WTC11 (cell line): ENCODE measurements at regions not wholly inside any gene's neighbourhood (a gene's known extent, or its start where the extent isn't known, plus 50 kb on each side); places are given as distances from the start of the nearest gene placed in this dataset.

Source experiments
- ATAC-seq: fragments of 200-7000 bp; cut with Tn5 transposase; 2 replicates; pipeline ENCODE4 v1.10.0; 2021; ENCODE audit warnings: mild to moderate bottlenecking, moderate library complexity
- CTCF ChIA-PET: fragments of 300-600 bp; sonication (Branson Sonifier 250); formaldehyde crosslinking; loops from one replicate; lab custom pipeline; 2021; ENCODE audit warnings: antibody characterized with exemption; lab: Charles Lee
- POLR2A ChIA-PET: fragments of 350-600 bp; sonication (Branson Sonifier 250); formaldehyde crosslinking; loops from one replicate; lab custom pipeline; 2021; ENCODE audit warnings: antibody characterized with exemption; lab: Charles Lee
- DNase-seq: peaks from one replicate; pipeline ENCODE4 v3.0.0; 2021; ENCODE audit warnings: low spot score
- H3K27ac Mint-ChIP-seq: 2 replicates; pipeline ENCODE4 v1.8.0; 2021; ENCODE audit warnings: mixed read lengths
- H3K27me3 Mint-ChIP-seq: 2 replicates; pipeline ENCODE4 v1.8.0; 2021; ENCODE audit warnings: low read depth, mild to moderate bottlenecking, moderate library complexity, mixed read lengths
- H3K36me3 Mint-ChIP-seq: 2 replicates; pipeline ENCODE4 v1.8.0; 2021; ENCODE audit warnings: mixed read lengths
- H3K4me1 Mint-ChIP-seq: 2 replicates; pipeline ENCODE4 v1.8.0; 2022; ENCODE audit warnings: mixed read lengths
- H3K4me3 Mint-ChIP-seq: 2 replicates; pipeline ENCODE4 v1.8.0; 2021; ENCODE audit warnings: mild to moderate bottlenecking, moderate library complexity, mixed read lengths
- H3K9me3 Mint-ChIP-seq: 2 replicates; pipeline ENCODE4 v1.8.0; 2021; ENCODE audit warnings: mixed read lengths
- ATF1 ChIP-seq: sonication (generic); formaldehyde crosslinking; IDR thresholded peaks from 2 replicates; pipeline ENCODE4 v1.8.1; 2023; ENCODE audit warnings: mild to moderate bottlenecking, moderate library complexity, missing genetic modification reagents
- CDX4 ChIP-seq: fragments of 250-450 bp; sonication (Bioruptor Pico); IDR thresholded peaks from 2 replicates; pipeline ENCODE4 v1.9.0; 2021; ENCODE audit warnings: moderate library complexity, mild to moderate bottlenecking, inconsistent platforms, borderline replicate concordance
- CREB1 ChIP-seq: sonication (generic); formaldehyde crosslinking; IDR thresholded peaks from 2 replicates; pipeline ENCODE4 v1.8.0; 2023; ENCODE audit warnings: mild to moderate bottlenecking, missing genetic modification reagents
- CTCF ChIP-seq: fragments of 200-600 bp; IDR thresholded peaks from 2 replicates; pipeline ENCODE4 v1.8.0; 2022; ENCODE audit warnings: antibody characterized with exemption
- EMX1 ChIP-seq: fragments of 250-450 bp; sonication (Bioruptor Pico); IDR thresholded peaks from 2 replicates; pipeline ENCODE4 v1.8.0; 2021; ENCODE audit warnings: mild to moderate bottlenecking
- ESRRA ChIP-seq: sonication (generic); formaldehyde crosslinking; IDR thresholded peaks from 2 replicates; pipeline ENCODE4 v1.8.1; 2022; ENCODE audit warnings: mild to moderate bottlenecking, missing genetic modification reagents, borderline replicate concordance
- FOXP1 ChIP-seq: sonication (generic); formaldehyde crosslinking; IDR thresholded peaks from 2 replicates; pipeline ENCODE4 v1.8.0; 2022; ENCODE audit warnings: missing genetic modification reagents, mild to moderate bottlenecking, moderate library complexity, borderline replicate concordance
- FOXP4 ChIP-seq: sonication (generic); formaldehyde crosslinking; IDR thresholded peaks from 2 replicates; pipeline ENCODE4 v1.8.0; 2022; ENCODE audit warnings: mild to moderate bottlenecking, missing genetic modification reagents
- GABPB1 ChIP-seq: sonication (generic); formaldehyde crosslinking; IDR thresholded peaks from 2 replicates; pipeline ENCODE4 v1.8.1; 2023; ENCODE audit warnings: mild to moderate bottlenecking, missing genetic modification reagents
- GRHL2 ChIP-seq: fragments of 250-450 bp; sonication (Bioruptor Pico); IDR thresholded peaks from 2 replicates; pipeline ENCODE4 v1.8.0; 2022; ENCODE audit warnings: mild to moderate bottlenecking, moderate library complexity; ENCODE audit not compliant: insufficient replicate concordance, severe bottlenecking
- GTF2I ChIP-seq: fragments of 250-450 bp; sonication (Bioruptor Pico); conservative IDR thresholded peaks from 2 replicates; pipeline ENCODE4 v1.4.0; 2021; ENCODE audit warnings: mild to moderate bottlenecking
- JUN ChIP-seq: sonication (generic); formaldehyde crosslinking; IDR thresholded peaks from 2 replicates; pipeline ENCODE4 v1.8.0; 2023; ENCODE audit warnings: mild to moderate bottlenecking, missing genetic modification reagents
- NFATC4 ChIP-seq: fragments of 250-450 bp; sonication (Bioruptor Pico); IDR thresholded peaks from 2 replicates; pipeline ENCODE4 v1.9.0; 2021; ENCODE audit warnings: mild to moderate bottlenecking
- NFYB ChIP-seq: sonication (generic); formaldehyde crosslinking; conservative IDR thresholded peaks from 2 replicates; pipeline ENCODE4 v1.8.0; 2022; ENCODE audit warnings: low read depth, missing genetic modification reagents
- NR1H2 ChIP-seq: sonication (generic); formaldehyde crosslinking; IDR thresholded peaks from 2 replicates; pipeline ENCODE4 v1.9.0; 2021; ENCODE audit warnings: mild to moderate bottlenecking, moderate library complexity, missing genetic modification reagents
- RELA ChIP-seq: sonication (generic); formaldehyde crosslinking; IDR thresholded peaks from 2 replicates; pipeline ENCODE4 v1.8.1; 2022; ENCODE audit warnings: missing genetic modification reagents, mild to moderate bottlenecking, borderline replicate concordance
- SOX15 ChIP-seq: fragments of 250-450 bp; sonication (Bioruptor Pico); IDR thresholded peaks from 2 replicates; pipeline ENCODE4 v1.9.0; 2021; ENCODE audit warnings: mild to moderate bottlenecking
- SP1 ChIP-seq: sonication (generic); formaldehyde crosslinking; conservative IDR thresholded peaks from 2 replicates; pipeline ENCODE4 v1.8.1; 2022; ENCODE audit warnings: missing genetic modification reagents
- TCF7 ChIP-seq: sonication (generic); formaldehyde crosslinking; IDR thresholded peaks from 2 replicates; pipeline ENCODE4 v1.8.0; 2022; ENCODE audit warnings: mild to moderate bottlenecking, low read depth, missing genetic modification reagents, moderate library complexity
- ZNF263 ChIP-seq: sonication (generic); formaldehyde crosslinking; IDR thresholded peaks from 2 replicates; pipeline ENCODE4 v1.8.1; 2022; ENCODE audit warnings: low read depth, mild to moderate bottlenecking, moderate library complexity, missing genetic modification reagents
- TF ChIP-seq, protein P1 (sequence below): sonication (generic); formaldehyde crosslinking; IDR thresholded peaks from 2 replicates; pipeline ENCODE4 v1.8.1; 2022; ENCODE audit warnings: mild to moderate bottlenecking, moderate library complexity, missing genetic modification reagents
- TF ChIP-seq, protein P2 (sequence below): sonication (generic); formaldehyde crosslinking; IDR thresholded peaks from 2 replicates; pipeline ENCODE4 v1.8.1; 2023; ENCODE audit warnings: mild to moderate bottlenecking, missing genetic modification reagents, moderate library complexity

DNA sequence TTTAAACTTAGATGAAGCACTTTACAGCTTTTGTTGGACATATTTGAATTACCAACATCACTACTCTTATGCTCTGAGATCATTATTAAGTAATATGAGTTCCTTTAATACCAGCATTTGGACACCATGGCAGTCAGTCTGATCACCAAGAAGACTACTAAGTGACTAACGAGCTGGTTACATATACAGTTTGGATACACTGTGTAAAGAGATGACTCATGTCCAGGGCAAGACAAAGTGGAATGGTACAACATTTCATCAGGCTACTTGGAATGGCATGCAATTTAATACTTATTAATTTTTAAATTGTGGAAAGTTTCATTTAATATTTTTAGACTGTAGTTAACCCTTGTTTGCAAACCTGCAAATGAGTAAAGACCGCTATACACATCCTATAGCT, 237.4 kb upstream of the PRDM9 start (continued):
- TF ChIP-seq FOXP4 (CRISPR knock-in tag) (no peak), NFYB (no peak), SOX15 (CRISPR knock-in tag) (no peak), CREB1 (CRISPR knock-in tag) (no peak), GABPB1 (CRISPR knock-in tag) (no peak), GTF2I (no peak)
- TF ChIP-seq, protein P1, sequence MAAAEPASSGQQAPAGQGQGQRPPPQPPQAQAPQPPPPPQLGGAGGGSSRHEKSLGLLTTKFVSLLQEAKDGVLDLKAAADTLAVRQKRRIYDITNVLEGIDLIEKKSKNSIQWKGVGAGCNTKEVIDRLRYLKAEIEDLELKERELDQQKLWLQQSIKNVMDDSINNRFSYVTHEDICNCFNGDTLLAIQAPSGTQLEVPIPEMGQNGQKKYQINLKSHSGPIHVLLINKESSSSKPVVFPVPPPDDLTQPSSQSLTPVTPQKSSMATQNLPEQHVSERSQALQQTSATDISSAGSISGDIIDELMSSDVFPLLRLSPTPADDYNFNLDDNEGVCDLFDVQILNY (CRISPR knock-in tag), result no peak
- TF ChIP-seq, protein P2, sequence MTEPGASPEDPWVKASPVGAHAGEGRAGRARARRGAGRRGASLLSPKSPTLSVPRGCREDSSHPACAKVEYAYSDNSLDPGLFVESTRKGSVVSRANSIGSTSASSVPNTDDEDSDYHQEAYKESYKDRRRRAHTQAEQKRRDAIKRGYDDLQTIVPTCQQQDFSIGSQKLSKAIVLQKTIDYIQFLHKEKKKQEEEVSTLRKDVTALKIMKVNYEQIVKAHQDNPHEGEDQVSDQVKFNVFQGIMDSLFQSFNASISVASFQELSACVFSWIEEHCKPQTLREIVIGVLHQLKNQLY (CRISPR knock-in tag), result no peak
- TF ChIP-seq, all 79 proteins: peak for 0

DNA sequence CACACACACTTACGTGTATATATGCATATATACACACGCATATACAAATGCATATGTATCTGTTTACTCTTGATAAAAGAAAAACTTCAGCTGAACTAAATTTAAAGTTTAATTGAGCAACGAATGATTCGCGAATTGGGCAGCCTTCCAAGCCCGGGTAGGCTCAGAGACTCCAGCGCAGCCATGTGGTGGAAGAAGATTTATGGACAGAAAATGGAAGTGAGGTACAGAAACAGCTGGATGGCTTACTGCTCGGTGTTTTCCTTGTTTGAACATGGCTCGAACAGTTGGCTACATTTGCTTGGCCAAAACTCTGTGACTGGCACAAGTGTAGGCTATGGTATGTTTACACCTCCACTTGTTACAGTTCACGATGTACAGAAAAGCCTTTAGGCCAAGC, 239.3 kb upstream of the PRDM9 start:
- Mint-ChIP-seq H3K9me3 (no peaks in the 10 kb centered on the region), H3K36me3 (no peaks in the 10 kb centered on the region), H3K27me3 (no peaks in the 10 kb centered on the region)
- CTCF ChIA-PET, result interaction anchor here (1.1 kb wide), 1 partner anchor 59 kb away, joined by 3 read pairs; no protein-coding TSS in a partner anchor
- ATAC-seq, result no peak
- POLR2A ChIA-PET, result no interaction called here
- no peak for DNase-seq
- TF ChIP-seq, protein P1 (CRISPR knock-in tag), result no peak
- TF ChIP-seq ATF1 (no peak), GRHL2 (no peak), ESRRA (CRISPR knock-in tag) (no peak), SOX15 (CRISPR knock-in tag) (no peak), SP1 (CRISPR knock-in tag) (no peak), NFATC4 (CRISPR knock-in tag) (no peak), TCF7 (no peak), CDX4 (CRISPR knock-in tag) (no peak), JUN (CRISPR knock-in tag) (no peak), FOXP1 (CRISPR knock-in tag) (no peak), ZNF263 (CRISPR knock-in tag) (no peak), CTCF (no peak), EMX1 (no peak), RELA (no peak), NR1H2 (CRISPR knock-in tag) (no peak)
- TF ChIP-seq, all 79 proteins: peak for 0
- Mint-ChIP-seq H3K4me3 (no peak overlapping the region), H3K4me1 (no peaks in the 10 kb centered on the region), H3K27ac (no peak overlapping the region)
